ENCODE measurements at regions not wholly inside any gene's neighbourhood (a gene's known extent, or its start where the extent isn't known, plus 50 kb on each side); places are given as distances from the start of the nearest gene placed in this dataset.

DNA sequence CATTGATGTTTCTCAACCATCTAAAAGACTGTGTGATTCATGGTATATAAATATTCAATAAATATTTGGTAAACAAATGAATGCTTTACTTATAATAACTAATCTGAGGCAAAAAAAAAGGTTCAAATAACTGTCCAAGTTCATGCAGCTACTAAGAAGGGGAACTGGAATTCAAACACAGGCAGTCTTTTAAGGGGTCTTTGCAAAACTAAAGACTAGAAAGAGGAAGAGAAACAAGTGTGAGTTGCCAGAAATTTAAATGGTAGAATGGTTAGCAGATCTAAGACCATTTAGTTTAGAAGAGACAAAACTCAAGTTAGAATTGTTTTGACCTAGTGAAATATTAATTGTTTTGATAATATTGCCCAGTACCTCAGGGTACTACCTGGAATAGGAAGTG is 642.0 kb upstream of the LRRN3 start:
- no peak for TF ChIP-seq ZNF768 (CRISPR knock-in tag; IDR thresholded peaks at IDR 0.05)
- TF ChIP-seq, protein P1, sequence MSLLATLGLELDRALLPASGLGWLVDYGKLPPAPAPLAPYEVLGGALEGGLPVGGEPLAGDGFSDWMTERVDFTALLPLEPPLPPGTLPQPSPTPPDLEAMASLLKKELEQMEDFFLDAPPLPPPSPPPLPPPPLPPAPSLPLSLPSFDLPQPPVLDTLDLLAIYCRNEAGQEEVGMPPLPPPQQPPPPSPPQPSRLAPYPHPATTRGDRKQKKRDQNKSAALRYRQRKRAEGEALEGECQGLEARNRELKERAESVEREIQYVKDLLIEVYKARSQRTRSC (CRISPR knock-in tag; IDR thresholded peaks at IDR 0.05; ENCODE audit: low read depth), result no peak
- no peak for TF ChIP-seq POLR2A (IDR thresholded peaks at IDR 0.05; ENCODE audit: insufficient read depth in 1 of 2, low read depth in 2 of 2, low read length in 2 of 2)
- TF ChIP-seq ZNF564 (CRISPR knock-in tag; IDR thresholded peaks at IDR 0.05), result no peak
- TF ChIP-seq ZFP37 (CRISPR knock-in tag; IDR thresholded peaks at IDR 0.05; ENCODE audit: borderline replicate concordance), result no peak
- TF ChIP-seq SP1 (IDR thresholded peaks at IDR 0.05), result no peak
- no peak for TF ChIP-seq SP1 (CRISPR knock-in tag; IDR thresholded peaks at IDR 0.05)
- TF ChIP-seq, protein P2, sequence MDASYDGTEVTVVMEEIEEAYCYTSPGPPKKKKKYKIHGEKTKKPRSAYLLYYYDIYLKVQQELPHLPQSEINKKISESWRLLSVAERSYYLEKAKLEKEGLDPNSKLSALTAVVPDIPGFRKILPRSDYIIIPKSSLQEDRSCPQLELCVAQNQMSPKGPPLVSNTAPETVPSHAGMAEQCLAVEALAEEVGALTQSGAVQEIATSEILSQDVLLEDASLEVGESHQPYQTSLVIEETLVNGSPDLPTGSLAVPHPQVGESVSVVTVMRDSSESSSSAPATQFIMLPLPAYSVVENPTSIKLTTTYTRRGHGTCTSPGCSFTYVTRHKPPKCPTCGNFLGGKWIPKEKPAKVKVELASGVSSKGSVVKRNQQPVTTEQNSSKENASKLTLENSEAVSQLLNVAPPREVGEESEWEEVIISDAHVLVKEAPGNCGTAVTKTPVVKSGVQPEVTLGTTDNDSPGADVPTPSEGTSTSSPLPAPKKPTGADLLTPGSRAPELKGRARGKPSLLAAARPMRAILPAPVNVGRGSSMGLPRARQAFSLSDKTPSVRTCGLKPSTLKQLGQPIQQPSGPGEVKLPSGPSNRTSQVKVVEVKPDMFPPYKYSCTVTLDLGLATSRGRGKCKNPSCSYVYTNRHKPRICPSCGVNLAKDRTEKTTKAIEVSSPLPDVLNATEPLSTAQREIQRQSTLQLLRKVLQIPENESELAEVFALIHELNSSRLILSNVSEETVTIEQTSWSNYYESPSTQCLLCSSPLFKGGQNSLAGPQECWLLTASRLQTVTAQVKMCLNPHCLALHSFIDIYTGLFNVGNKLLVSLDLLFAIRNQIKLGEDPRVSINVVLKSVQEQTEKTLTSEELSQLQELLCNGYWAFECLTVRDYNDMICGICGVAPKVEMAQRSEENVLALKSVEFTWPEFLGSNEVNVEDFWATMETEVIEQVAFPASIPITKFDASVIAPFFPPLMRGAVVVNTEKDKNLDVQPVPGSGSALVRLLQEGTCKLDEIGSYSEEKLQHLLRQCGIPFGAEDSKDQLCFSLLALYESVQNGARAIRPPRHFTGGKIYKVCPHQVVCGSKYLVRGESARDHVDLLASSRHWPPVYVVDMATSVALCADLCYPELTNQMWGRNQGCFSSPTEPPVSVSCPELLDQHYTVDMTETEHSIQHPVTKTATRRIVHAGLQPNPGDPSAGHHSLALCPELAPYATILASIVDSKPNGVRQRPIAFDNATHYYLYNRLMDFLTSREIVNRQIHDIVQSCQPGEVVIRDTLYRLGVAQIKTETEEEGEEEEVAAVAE (CRISPR knock-in tag; IDR thresholded peaks at IDR 0.05; ENCODE audit: borderline replicate concordance), result no peak
- TF ChIP-seq ARID2 (CRISPR knock-in tag; IDR thresholded peaks at IDR 0.05; ENCODE audit: borderline replicate concordance), result no peak
- TF ChIP-seq, protein P3, sequence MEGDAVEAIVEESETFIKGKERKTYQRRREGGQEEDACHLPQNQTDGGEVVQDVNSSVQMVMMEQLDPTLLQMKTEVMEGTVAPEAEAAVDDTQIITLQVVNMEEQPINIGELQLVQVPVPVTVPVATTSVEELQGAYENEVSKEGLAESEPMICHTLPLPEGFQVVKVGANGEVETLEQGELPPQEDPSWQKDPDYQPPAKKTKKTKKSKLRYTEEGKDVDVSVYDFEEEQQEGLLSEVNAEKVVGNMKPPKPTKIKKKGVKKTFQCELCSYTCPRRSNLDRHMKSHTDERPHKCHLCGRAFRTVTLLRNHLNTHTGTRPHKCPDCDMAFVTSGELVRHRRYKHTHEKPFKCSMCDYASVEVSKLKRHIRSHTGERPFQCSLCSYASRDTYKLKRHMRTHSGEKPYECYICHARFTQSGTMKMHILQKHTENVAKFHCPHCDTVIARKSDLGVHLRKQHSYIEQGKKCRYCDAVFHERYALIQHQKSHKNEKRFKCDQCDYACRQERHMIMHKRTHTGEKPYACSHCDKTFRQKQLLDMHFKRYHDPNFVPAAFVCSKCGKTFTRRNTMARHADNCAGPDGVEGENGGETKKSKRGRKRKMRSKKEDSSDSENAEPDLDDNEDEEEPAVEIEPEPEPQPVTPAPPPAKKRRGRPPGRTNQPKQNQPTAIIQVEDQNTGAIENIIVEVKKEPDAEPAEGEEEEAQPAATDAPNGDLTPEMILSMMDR (CRISPR knock-in tag; IDR thresholded peaks at IDR 0.05), result no peak
- TF ChIP-seq MED1 (CRISPR knock-in tag; IDR thresholded peaks at IDR 0.05), result no peak
- no peak for TF ChIP-seq NFIC (IDR thresholded peaks at IDR 0.05; ENCODE audit: low read length)
- TF ChIP-seq SIX4 (CRISPR knock-in tag; IDR thresholded peaks at IDR 0.05), result no peak
- no peak for TF ChIP-seq RFX5 (IDR thresholded peaks at IDR 0.05; ENCODE audit: low read depth, low read length)
- TF ChIP-seq ZNF331 (CRISPR knock-in tag; IDR thresholded peaks at IDR 0.05), result no peak
